Osteocyte (in vitro differentiated cells): ENCODE measurements at regions not wholly inside any gene's neighbourhood (a gene's known extent, or its start where the extent isn't known, plus 50 kb on each side); places are given as distances from the start of the nearest gene placed in this dataset.

Source experiments
- DNase-seq: peaks from one replicate; pipeline ENCODE4 v3.0.0; 2021; ENCODE audit warnings: mixed read lengths; ENCODE audit not compliant: unreplicated experiment; ENCODE audit errors: extremely low spot score
- H3K27ac Mint-ChIP-seq: one replicate; pipeline ENCODE4 v1.8.0; 2021; ENCODE audit warnings: mild to moderate bottlenecking, mixed read lengths; ENCODE audit not compliant: unreplicated experiment
- H3K27me3 Mint-ChIP-seq: one replicate; pipeline ENCODE4 v1.8.0; 2021; ENCODE audit warnings: mixed read lengths; ENCODE audit not compliant: unreplicated experiment
- H3K36me3 Mint-ChIP-seq: one replicate; pipeline ENCODE4 v1.8.0; 2021; ENCODE audit warnings: mixed read lengths; ENCODE audit not compliant: unreplicated experiment
- H3K4me1 Mint-ChIP-seq: one replicate; pipeline ENCODE4 v1.8.0; 2021; ENCODE audit warnings: mixed read lengths; ENCODE audit not compliant: unreplicated experiment
- H3K4me3 Mint-ChIP-seq: one replicate; pipeline ENCODE4 v1.8.0; 2021; ENCODE audit warnings: mild to moderate bottlenecking, moderate library complexity, mixed read lengths; ENCODE audit not compliant: unreplicated experiment
- H3K9me3 Mint-ChIP-seq: one replicate; pipeline ENCODE4 v1.8.0; 2021; ENCODE audit warnings: mixed read lengths; ENCODE audit not compliant: unreplicated experiment
- CTCF ChIP-seq: fragments of 200-600 bp; sonication (generic); IDR thresholded peaks from 2 replicates; pipeline ENCODE4 v1.5.0; 2021; ENCODE audit warnings: antibody characterized with exemption, mild to moderate bottlenecking, moderate library complexity

GRCh38 chr7:117986645-117987269 is 113.5 kb upstream of the CTTNBP2 start:
- no peak overlapping the region for H3K4me3 Mint-ChIP-seq
- no peak overlapping the region for H3K27ac Mint-ChIP-seq
- peaks cover 1% of the 10 kb centered on the region for H3K9me3 Mint-ChIP-seq
- no peak for DNase-seq
- H3K27me3 Mint-ChIP-seq = no peaks in the 10 kb centered on the region
- H3K4me1 Mint-ChIP-seq = no peaks in the 10 kb centered on the region
- no peaks in the 10 kb centered on the region for H3K36me3 Mint-ChIP-seq
- TF ChIP-seq CTCF = no peak

GRCh38 chr7:117990834-117991233 is 117.6 kb upstream of the CTTNBP2 start:
- DNase-seq = no peak
- Mint-ChIP-seq H3K9me3 (peaks cover 3% of the 10 kb centered on the region), H3K27me3 (no peaks in the 10 kb centered on the region), H3K4me3 (no peak overlapping the region), H3K36me3 (no peaks in the 10 kb centered on the region), H3K27ac (no peak overlapping the region), H3K4me1 (peaks cover under 1% of the 10 kb centered on the region)
- TF ChIP-seq CTCF = no peak

GRCh38 chr7:117992635-117993376 is 119.6 kb upstream of the CTTNBP2 start:
- no peak overlapping the region for H3K27ac Mint-ChIP-seq
- H3K9me3 Mint-ChIP-seq = peaks cover 3% of the 10 kb centered on the region

GRCh38 chr7:117993377-117994003 is 120.2 kb upstream of the CTTNBP2 start:
- Mint-ChIP-seq H3K9me3 (peaks cover 3% of the 10 kb centered on the region), H3K27me3 (no peaks in the 10 kb centered on the region), H3K36me3 (no peaks in the 10 kb centered on the region), H3K4me1 (peaks cover 25% of the 10 kb centered on the region), H3K4me3 (no peak overlapping the region), H3K27ac (no peak overlapping the region)
- no peak for DNase-seq
- TF ChIP-seq CTCF = peak; percentile 57

More at GRCh38 chr7:117992635-117993376, 119.6 kb upstream of the CTTNBP2 start:
- peaks cover 18% of the 10 kb centered on the region for H3K4me1 Mint-ChIP-seq
- TF ChIP-seq CTCF = no peak
- H3K36me3 Mint-ChIP-seq = no peaks in the 10 kb centered on the region
- no peaks in the 10 kb centered on the region for H3K27me3 Mint-ChIP-seq
- no peak overlapping the region for H3K4me3 Mint-ChIP-seq
- DNase-seq = no peak
